Neutrophil (primary cell): ENCODE measurements at regions not wholly inside any gene's neighbourhood (a gene's known extent, or its start where the extent isn't known, plus 50 kb on each side); places are given as distances from the start of the nearest gene placed in this dataset.

Experiments
- H3K27ac ChIP-seq: fragments of 200-600 bp; sonication (generic); 2 replicates; pipeline ENCODE4 v1.5.1; 2016; ENCODE audit warnings: mild to moderate bottlenecking, moderate library complexity
- H3K27me3 ChIP-seq: fragments of 200-600 bp; sonication (generic); 2 replicates; pipeline ENCODE4 v1.6.0; 2016; ENCODE audit warnings: mild to moderate bottlenecking
- H3K36me3 ChIP-seq: fragments of 200-600 bp; sonication (generic); 2 replicates; pipeline ENCODE4 v1.5.1; 2017
- H3K4me1 ChIP-seq, 2 experiments: fragments of 200-600 bp in 1 of 2; sonication (generic) in 1 of 2; 1 replicate in 1 of 2; 2 replicates in 1 of 2; pipeline versions ENCODE4 v1.5.1 to v1.6.1; 2013 to 2016; ENCODE audit warnings: low read depth in 1 of 2, low read length in 1 of 2, mild to moderate bottlenecking in 1 of 2, moderate library complexity in 1 of 2; ENCODE audit not compliant: control insufficient read depth in 1 of 2, insufficient read depth in 1 of 2
- H3K4me3 ChIP-seq, 2 experiments: fragments of 200-600 bp in 1 of 2; sonication (generic) in 1 of 2; 1 replicate in 1 of 2; 2 replicates in 1 of 2; pipeline ENCODE4 v1.5.1; 2013 to 2016; ENCODE audit warnings: low read depth in 1 of 2, low read length in 1 of 2, mild to moderate bottlenecking in 1 of 2, moderate library complexity in 1 of 2
- H3K9me3 ChIP-seq: fragments of 200-600 bp; sonication (generic); 2 replicates; pipeline ENCODE4 v1.5.1; 2016
- CTCF ChIP-seq: fragments of 200-600 bp; sonication (generic); IDR thresholded peaks from 2 replicates; pipeline ENCODE4 v1.5.1; 2016; ENCODE audit warnings: antibody characterized with exemption

- no peak for TF ChIP-seq CTCF
- Histone ChIP-seq H3K36me3 (no peaks in the 10 kb centered on the region), H3K9me3 (no peaks in the 10 kb centered on the region), H3K4me1 (no peaks in the 10 kb centered on the region), H3K27me3 (no peaks in the 10 kb centered on the region), H3K27ac (no peak overlapping the region), H3K4me3 (no peak overlapping the region)
These were observed 406.5 kb downstream of the LPIN1 start for GRCh38 chr2:12152888-12153287.

GRCh38 chr2:12155303-12156051 is 409.0 kb downstream of the LPIN1 start:
- Histone ChIP-seq H3K27ac (no peak overlapping the region), H3K27me3 (no peaks in the 10 kb centered on the region), H3K9me3 (no peaks in the 10 kb centered on the region), H3K4me1 (no peaks in the 10 kb centered on the region), H3K4me3 (no peak overlapping the region), H3K36me3 (no peaks in the 10 kb centered on the region)
- TF ChIP-seq CTCF = no peak

GRCh38 chr2:12156349-12156748 is 409.9 kb downstream of the LPIN1 start:
- TF ChIP-seq CTCF = no peak
- Histone ChIP-seq H3K4me3 (no peak overlapping the region), H3K4me1 (no peaks in the 10 kb centered on the region), H3K27me3 (no peaks in the 10 kb centered on the region), H3K36me3 (no peaks in the 10 kb centered on the region), H3K27ac (no peak overlapping the region), H3K9me3 (no peaks in the 10 kb centered on the region)

- Histone ChIP-seq H3K9me3 (no peaks in the 10 kb centered on the region), H3K27me3 (no peaks in the 10 kb centered on the region), H3K36me3 (no peaks in the 10 kb centered on the region), H3K27ac (no peak overlapping the region), H3K4me1 (no peaks in the 10 kb centered on the region), H3K4me3 (no peak overlapping the region)
- no peak for TF ChIP-seq CTCF
These were observed 414.7 kb downstream of the LPIN1 start for GRCh38 chr2:12161085-12161484.

- Histone ChIP-seq H3K4me3 (no peak overlapping the region), H3K4me1 (no peaks in the 10 kb centered on the region), H3K27me3 (no peaks in the 10 kb centered on the region), H3K36me3 (no peaks in the 10 kb centered on the region), H3K9me3 (no peaks in the 10 kb centered on the region), H3K27ac (no peak overlapping the region)
- no peak for TF ChIP-seq CTCF
These were observed 416.1 kb downstream of the LPIN1 start for GRCh38 chr2:12162269-12163247.
